ENCODE measurements at regions not wholly inside any gene's neighbourhood (a gene's known extent, or its start where the extent isn't known, plus 50 kb on each side); places are given as distances from the start of the nearest gene placed in this dataset.

DNA sequence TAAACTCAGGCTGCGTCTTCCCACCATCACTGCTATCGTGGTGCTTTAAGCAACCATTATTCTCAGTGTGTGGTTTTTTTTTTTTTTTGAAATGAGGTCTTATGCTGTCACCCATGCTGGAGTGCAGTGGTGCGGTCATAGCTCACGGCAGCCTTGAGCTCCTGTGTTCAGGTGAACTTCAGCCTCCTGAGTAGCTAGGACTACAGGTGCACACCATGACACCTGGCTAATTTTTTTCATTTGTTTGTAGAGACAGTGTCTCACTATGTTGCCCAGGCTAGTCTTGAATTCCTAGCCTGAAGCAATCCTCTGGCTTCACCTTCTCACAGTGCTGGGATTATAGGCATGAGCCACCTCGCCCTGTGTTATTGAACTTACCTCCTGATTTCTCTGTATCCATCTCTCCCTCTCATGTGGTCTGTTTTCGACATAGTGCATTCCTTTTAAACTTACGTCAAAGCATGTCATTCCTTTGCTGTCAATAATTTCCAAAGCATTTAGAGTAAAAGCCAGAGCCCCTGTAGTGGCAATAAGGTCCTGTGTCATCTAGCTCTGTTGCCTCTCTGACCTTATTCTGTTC lies 255.5 kb downstream of the SNAPC1 start:
- Histone ChIP-seq H3K9me3 (ENCODE audit: control insufficient read depth in 4 of 4, low read length in 3 of 4) (no peaks in the 10 kb centered on the region), H3K9ac (ENCODE audit: low read depth in 1 of 2, low read length in 2 of 2) (no peak overlapping the region), H3K27me3 (ENCODE audit: control insufficient read depth in 4 of 4, insufficient read depth in 4 of 4, low read length in 3 of 4) (no peaks in the 10 kb centered on the region), H3K27ac (ENCODE audit: low read depth in 1 of 2, low read length in 2 of 2) (no peak overlapping the region), H3K4me3 (ENCODE audit: low read depth in 1 of 3, low read length in 3 of 3) (no peak overlapping the region), H3K36me3 (ENCODE audit: control insufficient read depth in 4 of 4, insufficient read depth in 3 of 4, low read depth in 1 of 4, low read length in 3 of 4) (no peaks in the 10 kb centered on the region), H3K4me1 (ENCODE audit: control insufficient read depth in 4 of 4, insufficient read depth in 4 of 4, low read length in 3 of 4) (no peaks in the 10 kb centered on the region)
- DNase-seq (ENCODE audit: low spot score), result no peak
- 78% methylated on average over 7 of the region's 7 CpGs for WGBS
- no peak for TF ChIP-seq RXRA (IDR thresholded peaks at IDR 0.05)
- TF ChIP-seq TAF1 (conservative IDR thresholded peaks at IDR 0.05), result no peak
- TF ChIP-seq CTCF (IDR thresholded peaks at IDR 0.05; ENCODE audit: low read depth, low read length, missing input control), result no peak
- TF ChIP-seq HNF4A (conservative IDR thresholded peaks at IDR 0.05), result no peak
- TF ChIP-seq, protein P1, sequence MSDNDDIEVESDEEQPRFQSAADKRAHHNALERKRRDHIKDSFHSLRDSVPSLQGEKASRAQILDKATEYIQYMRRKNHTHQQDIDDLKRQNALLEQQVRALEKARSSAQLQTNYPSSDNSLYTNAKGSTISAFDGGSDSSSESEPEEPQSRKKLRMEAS (IDR thresholded peaks at IDR 0.05), result no peak
- TF ChIP-seq, protein P2, sequence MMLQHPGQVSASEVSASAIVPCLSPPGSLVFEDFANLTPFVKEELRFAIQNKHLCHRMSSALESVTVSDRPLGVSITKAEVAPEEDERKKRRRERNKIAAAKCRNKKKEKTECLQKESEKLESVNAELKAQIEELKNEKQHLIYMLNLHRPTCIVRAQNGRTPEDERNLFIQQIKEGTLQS (IDR thresholded peaks at IDR 0.05), result no peak
- TF ChIP-seq HNF4G (IDR thresholded peaks at IDR 0.05), result no peak
- no peak for TF ChIP-seq EGR1 (IDR thresholded peaks at IDR 0.05; ENCODE audit: low read depth in 2 of 2)
- no peak for TF ChIP-seq SP1 (IDR thresholded peaks at IDR 0.05)
- no peak for TF ChIP-seq YY1 (IDR thresholded peaks at IDR 0.05)
- no peak for TF ChIP-seq JUND (IDR thresholded peaks at IDR 0.05)
- TF ChIP-seq GABPA (IDR thresholded peaks at IDR 0.05 in 1 of 2, conservative IDR thresholded peaks at IDR 0.05 in 1 of 2), result no peak
- no peak for TF ChIP-seq ZBTB33 (IDR thresholded peaks at IDR 0.05)
- TF ChIP-seq FOXA2 (IDR thresholded peaks at IDR 0.05), result no peak
- TF ChIP-seq FOXA1 (IDR thresholded peaks at IDR 0.05), result no peak
- no peak for TF ChIP-seq REST (IDR thresholded peaks at IDR 0.05)
- no peak for TF ChIP-seq NR2F2 (IDR thresholded peaks at IDR 0.05)
- TF ChIP-seq RAD21 (IDR thresholded peaks at IDR 0.05), result no peak
